DMS79 (cell line): ENCODE measurements at regions not wholly inside any gene's neighbourhood (a gene's known extent, or its start where the extent isn't known, plus 50 kb on each side); places are given as distances from the start of the nearest gene placed in this dataset.

ENCODE experiments used
- DNase-seq: peaks from one replicate; lab custom pipeline; 2025; lab: John Stamatoyannopoulos, UW

- no peak for DNase-seq
Measured at GRCh38 chr20:50426866-50427718, 83.1 kb upstream of the PTPN1 start.

GRCh38 chr20:50427719-50428083 lies 82.5 kb upstream of the PTPN1 start:
- DNase-seq, result no peak

- DNase-seq, result no peak
Measured at GRCh38 chr20:50428097-50428828, 81.9 kb upstream of the PTPN1 start.

GRCh38 chr20:50429412-50429811 lies 80.8 kb upstream of the PTPN1 start:
- no peak for DNase-seq

GRCh38 chr20:50431066-50431450 lies 79.1 kb upstream of the PTPN1 start:
- DNase-seq, result no peak

- no peak for DNase-seq
Measured at GRCh38 chr20:50433001-50433761, 77.0 kb upstream of the PTPN1 start.

GRCh38 chr20:50434321-50434652 lies 75.9 kb upstream of the PTPN1 start:
- no peak for DNase-seq

- no peak for DNase-seq
Measured at GRCh38 chr20:50434653-50435396, 75.4 kb upstream of the PTPN1 start.

GRCh38 chr20:50435397-50436051 lies 74.7 kb upstream of the PTPN1 start:
- DNase-seq, result no peak

GRCh38 chr20:50436052-50436656 lies 74.0 kb upstream of the PTPN1 start:
- no peak for DNase-seq

GRCh38 chr20:50436696-50437095 lies 73.5 kb upstream of the PTPN1 start:
- no peak for DNase-seq

- no peak for DNase-seq
Measured at GRCh38 chr20:50438986-50439407, 71.2 kb upstream of the PTPN1 start.

GRCh38 chr20:50439539-50440453 lies 70.4 kb upstream of the PTPN1 start:
- DNase-seq, result no peak

- no peak for DNase-seq
Measured at GRCh38 chr20:50442512-50442911, 67.7 kb upstream of the PTPN1 start.

- DNase-seq, result no peak
Measured at GRCh38 chr20:50445354-50446151, 64.6 kb upstream of the PTPN1 start.

- DNase-seq, result no peak
Measured at GRCh38 chr20:50446351-50447101, 63.7 kb upstream of the PTPN1 start.

GRCh38 chr20:50447102-50447804 lies 62.9 kb upstream of the PTPN1 start:
- DNase-seq, result no peak

GRCh38 chr20:50447817-50448216 lies 62.4 kb upstream of the PTPN1 start:
- DNase-seq, result no peak
